Keratinocyte (primary cell): ENCODE measurements at regions not wholly inside any gene's neighbourhood (a gene's known extent, or its start where the extent isn't known, plus 50 kb on each side); places are given as distances from the start of the nearest gene placed in this dataset.

ENCODE experiments used
- DNase-seq: peaks from one replicate; pipeline ENCODE4 v3.0.0-alpha.2; 2011; ENCODE audit warnings: low read depth, missing footprints, low spot score
- FAIRE-seq: peaks from 2 replicates; lab custom pipeline; 2011; peaks lifted over from hg19 to GRCh38; lab: Jason Lieb, UNC
- H2AFZ ChIP-seq: 2 replicates; pipeline ENCODE4 v1.6.0; 2012; ENCODE audit warnings: low read length, control low read depth, inconsistent platforms; ENCODE audit not compliant: control insufficient read depth
- H3K27ac ChIP-seq: 2 replicates; pipeline ENCODE4 v1.5.1; 2011; ENCODE audit warnings: low read length; ENCODE audit not compliant: control insufficient read depth, insufficient read depth
- H3K27me3 ChIP-seq: 3 replicates; pipeline ENCODE4 v1.6.0; 2011; ENCODE audit warnings: low read length; ENCODE audit not compliant: control insufficient read depth, insufficient read depth; ENCODE audit errors: extremely low read depth
- H3K36me3 ChIP-seq, 2 experiments: 2 replicates in 1 of 2; 3 replicates in 1 of 2; pipeline ENCODE4 v1.5.1; 2011; ENCODE audit warnings: low read length in 2 of 2, mild to moderate bottlenecking in 1 of 2; ENCODE audit not compliant: control insufficient read depth in 2 of 2, insufficient read depth in 2 of 2; ENCODE audit errors: extremely low read depth in 1 of 2
- H3K4me1 ChIP-seq: 3 replicates; pipeline ENCODE4 v1.5.1; 2011; ENCODE audit warnings: low read length; ENCODE audit not compliant: control insufficient read depth, insufficient read depth; ENCODE audit errors: extremely low read depth
- H3K4me2 ChIP-seq: 3 replicates; pipeline ENCODE4 v1.6.0; 2011; ENCODE audit warnings: low read depth, low read length; ENCODE audit not compliant: control insufficient read depth, insufficient read depth; ENCODE audit errors: extremely low read depth
- H3K4me3 ChIP-seq, 3 experiments: fragments of 200-600 bp in 1 of 3; sonication (generic) in 1 of 3; 2 replicates in 2 of 3; 3 replicates in 1 of 3; pipeline ENCODE4 v1.5.1; 2011 to 2016; ENCODE audit warnings: low read length in 3 of 3, mild to moderate bottlenecking in 3 of 3, control low read depth in 2 of 3, inconsistent platforms in 1 of 3, low read depth in 1 of 3, mixed read lengths in 1 of 3, mixed run types in 1 of 3, moderate library complexity in 1 of 3; ENCODE audit not compliant: control insufficient read depth in 2 of 3, insufficient read depth in 2 of 3; ENCODE audit errors: extremely low read depth in 1 of 3
- H3K79me2 ChIP-seq: 2 replicates; pipeline ENCODE4 v1.6.0; 2012; ENCODE audit warnings: low read length; ENCODE audit not compliant: control insufficient read depth, insufficient read depth
- H3K9ac ChIP-seq: 3 replicates; pipeline ENCODE4 v1.6.0; 2011; ENCODE audit warnings: low read length; ENCODE audit not compliant: control insufficient read depth, insufficient read depth; ENCODE audit errors: extremely low read depth
- H3K9me1 ChIP-seq: 3 replicates; pipeline ENCODE4 v1.6.0; 2011; ENCODE audit warnings: low read length; ENCODE audit not compliant: control insufficient read depth, insufficient read depth; ENCODE audit errors: extremely low read depth
- H3K9me3 ChIP-seq: 2 replicates; pipeline ENCODE4 v1.5.1; 2012; ENCODE audit warnings: low read depth, low read length; ENCODE audit not compliant: control insufficient read depth
- H4K20me1 ChIP-seq: 3 replicates; pipeline ENCODE4 v1.6.0; 2011; ENCODE audit warnings: low read length; ENCODE audit not compliant: control insufficient read depth, insufficient read depth; ENCODE audit errors: extremely low read depth
- CTCF ChIP-seq, 3 experiments: IDR thresholded peaks in 1 of 3; conservative IDR thresholded peaks in 1 of 3; optimal IDR thresholded peaks in 1 of 3; 2 replicates in 2 of 3; 3 replicates in 1 of 3; pipeline versions ENCODE3 to v1.5.1; 2011; ENCODE audit warnings: low read length in 3 of 3, mild to moderate bottlenecking in 3 of 3, moderate library complexity in 2 of 3, control low read depth in 1 of 3, inconsistent platforms in 1 of 3; ENCODE audit not compliant: insufficient read depth in 2 of 3; ENCODE audit errors: extremely low read depth in 1 of 3
- EZH2 ChIP-seq: IDR thresholded peaks from one replicate; pipeline ENCODE4 v1.6.1; 2012; ENCODE audit warnings: inconsistent platforms, mild to moderate bottlenecking, low read length, moderate library complexity
- dilution Hi-C: fragments of 300-500 bp; cut with MboI; formaldehyde crosslinking; loops from one replicate; pipeline ENCODE4 v1.7.0; 2020; ENCODE audit warnings: low sequenced_read_pairs; ENCODE audit not compliant: extremely low pct_ligation_motif_present

- no peaks in the 10 kb centered on the region for H3K9me3 ChIP-seq
- H3K4me3 ChIP-seq, result no peak overlapping the region
- DNase-seq (no peak), FAIRE-seq (no peak)
- no peaks in the 10 kb centered on the region for H3K9me1 ChIP-seq
- no peak overlapping the region for H3K27ac ChIP-seq
- H3K4me1 ChIP-seq, result peaks cover 28% of the 10 kb centered on the region
- no peaks in the 10 kb centered on the region for H4K20me1 ChIP-seq
- dilution Hi-C loops, result no loop called here
- no peak overlapping the region for H3K9ac ChIP-seq
- no peaks in the 10 kb centered on the region for H3K27me3 ChIP-seq
- TF ChIP-seq EZH2 (no peak), CTCF (optimal IDR thresholded peaks at IDR 0.05 in 1 of 3, IDR thresholded peaks at IDR 0.05 in 1 of 3, conservative IDR thresholded peaks at IDR 0.05 in 1 of 3; ENCODE audit: extremely low read depth in 1 of 3, insufficient read depth in 2 of 3, low read length in 3 of 3) (no peak)
- H2AFZ ChIP-seq, result no peak overlapping the region
- H3K36me3 ChIP-seq, result no peaks in the 10 kb centered on the region
- no peaks in the 10 kb centered on the region for H3K79me2 ChIP-seq
- no peak overlapping the region for H3K4me2 ChIP-seq
Measured at GRCh38 chr18:61989138-61989537, 96.3 kb upstream of the RNF152 start.

GRCh38 chr18:61988100-61988499 is 95.3 kb upstream of the RNF152 start:
- H4K20me1 ChIP-seq, result no peaks in the 10 kb centered on the region
- no peak for FAIRE-seq

More at GRCh38 chr18:61988100-61988499, 95.3 kb upstream of the RNF152 start:
- H3K27ac ChIP-seq, result no peak overlapping the region
- H3K27me3 ChIP-seq, result no peaks in the 10 kb centered on the region
- H3K4me1 ChIP-seq, result peaks cover 18% of the 10 kb centered on the region
- H3K79me2 ChIP-seq, result no peaks in the 10 kb centered on the region
- no peak for DNase-seq
- H3K9ac ChIP-seq, result no peak overlapping the region
- no peak overlapping the region for H3K4me2 ChIP-seq
- H3K4me3 ChIP-seq, result no peak overlapping the region
- H3K9me3 ChIP-seq, result no peaks in the 10 kb centered on the region
- H2AFZ ChIP-seq, result no peak overlapping the region
- H3K9me1 ChIP-seq, result no peaks in the 10 kb centered on the region
- no peak for TF ChIP-seq EZH2
- no peak for TF ChIP-seq CTCF (optimal IDR thresholded peaks at IDR 0.05 in 1 of 3, IDR thresholded peaks at IDR 0.05 in 1 of 3, conservative IDR thresholded peaks at IDR 0.05 in 1 of 3; ENCODE audit: extremely low read depth in 1 of 3, insufficient read depth in 2 of 3, low read length in 3 of 3)
- H3K36me3 ChIP-seq, result no peaks in the 10 kb centered on the region
- dilution Hi-C loops, result no loop called here
